Kidney epithelial cell (primary cell): ENCODE measurements at regions not wholly inside any gene's neighbourhood (a gene's known extent, or its start where the extent isn't known, plus 50 kb on each side); places are given as distances from the start of the nearest gene placed in this dataset.
A peak's percentile ranks its signal among the peaks of the same experiment; 100 is the strongest.

Source experiments
- DNase-seq: peaks from one replicate; pipeline ENCODE4 v3.0.0-alpha.2; 2010; ENCODE audit warnings: low read depth
- H3K27me3 ChIP-seq: 2 replicates; pipeline ENCODE4 v1.6.0; 2011; ENCODE audit warnings: low read length; ENCODE audit not compliant: control insufficient read depth, insufficient read depth
- H3K36me3 ChIP-seq: 2 replicates; pipeline ENCODE4 v1.5.1; 2011; ENCODE audit warnings: low read length; ENCODE audit not compliant: control insufficient read depth, insufficient read depth
- H3K4me3 ChIP-seq: 2 replicates; pipeline ENCODE4 v1.5.1; 2011; ENCODE audit warnings: low read depth, mild to moderate bottlenecking, control low read depth, low read length
- CTCF ChIP-seq: IDR thresholded peaks from 2 replicates; pipeline ENCODE4 v1.5.1; 2011; ENCODE audit warnings: mild to moderate bottlenecking, moderate library complexity, low read length, control low read depth, inconsistent platforms; ENCODE audit not compliant: insufficient read depth, poor library complexity, severe bottlenecking

GRCh38 chr3:174431717-174432116 lies 427.4 kb upstream of the NAALADL2 start:
- Histone ChIP-seq H3K4me3 (no peak overlapping the region), H3K27me3 (no peaks in the 10 kb centered on the region)
- DNase-seq, result no peak

GRCh38 chr3:174436367-174436766 lies 422.8 kb upstream of the NAALADL2 start:
- no peak overlapping the region for H3K4me3 ChIP-seq
- no peaks in the 10 kb centered on the region for H3K36me3 ChIP-seq
- H3K27me3 ChIP-seq, result no peaks in the 10 kb centered on the region
- no peak for DNase-seq
- no peak for TF ChIP-seq CTCF

More at GRCh38 chr3:174431717-174432116, 427.4 kb upstream of the NAALADL2 start:
- H3K36me3 ChIP-seq, result no peaks in the 10 kb centered on the region
- TF ChIP-seq CTCF, result no peak

GRCh38 chr3:174438501-174439145 lies 420.5 kb upstream of the NAALADL2 start:
- Histone ChIP-seq H3K4me3 (no peak overlapping the region), H3K27me3 (no peaks in the 10 kb centered on the region), H3K36me3 (no peaks in the 10 kb centered on the region)
- no peak for TF ChIP-seq CTCF
- no peak for DNase-seq

- Histone ChIP-seq H3K27me3 (no peaks in the 10 kb centered on the region), H3K36me3 (no peaks in the 10 kb centered on the region), H3K4me3 (peak overlapping the region; percentile 75)
- peak; percentile 75 for DNase-seq
- no peak for TF ChIP-seq CTCF
These were observed 419.5 kb upstream of the NAALADL2 start for GRCh38 chr3:174439331-174440252.

- no peaks in the 10 kb centered on the region for H3K36me3 ChIP-seq
These were observed 418.9 kb upstream of the NAALADL2 start for GRCh38 chr3:174440253-174440701.

More at GRCh38 chr3:174440253-174440701, 418.9 kb upstream of the NAALADL2 start:
- TF ChIP-seq CTCF, result no peak
- Histone ChIP-seq H3K4me3 (peak overlapping the region; percentile 75), H3K27me3 (no peaks in the 10 kb centered on the region)
- DNase-seq, result no peak
